Activated CD4-positive, alpha-beta T cell treated with anti-CD3 and anti-CD28 coated beads for 4 hours (primary cell): ENCODE measurements at regions not wholly inside any gene's neighbourhood (a gene's known extent, or its start where the extent isn't known, plus 50 kb on each side); places are given as distances from the start of the nearest gene placed in this dataset.

Experiments
- DNase-seq, 2 donors: peaks; one replicate each; pipeline ENCODE4 v3.0.0-alpha.2; 2020

- DNase-seq = no peak
Observed at GRCh38 chr2:240227538-240228428, 87.3 kb upstream of the OTOS start.

GRCh38 chr2:240229005-240229404 is 88.5 kb upstream of the OTOS start:
- DNase-seq = no peak

DNA sequence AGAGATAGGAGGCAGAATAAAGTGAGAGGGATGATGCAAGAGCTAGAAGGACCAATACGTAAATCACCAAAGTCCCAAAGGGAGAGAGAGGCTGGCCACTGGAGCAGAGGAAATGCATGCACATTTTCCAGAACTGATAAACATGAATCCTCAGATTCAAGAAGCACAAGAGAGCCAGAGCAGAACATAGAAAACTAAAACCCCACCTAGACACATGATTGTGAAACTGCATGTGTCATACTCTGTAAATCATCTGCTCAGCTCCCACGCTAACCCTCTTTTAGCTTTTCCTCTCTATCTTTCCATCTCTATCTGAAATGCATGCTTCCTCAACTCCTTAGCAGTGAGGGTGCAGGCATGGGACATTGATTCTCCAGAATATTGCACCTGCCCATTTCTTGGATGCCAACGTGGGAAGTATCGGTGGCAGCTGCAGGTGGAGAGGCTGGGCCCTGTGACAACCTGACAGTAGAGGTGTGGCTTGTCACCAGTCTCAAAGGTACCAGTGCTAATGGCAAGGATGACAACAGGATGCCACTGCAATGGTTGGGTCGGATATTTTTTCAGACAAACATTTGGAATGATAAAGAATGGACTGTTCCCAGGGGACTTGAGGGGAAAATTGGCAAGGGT is 89.3 kb upstream of the OTOS start:
- DNase-seq = no peak

DNA sequence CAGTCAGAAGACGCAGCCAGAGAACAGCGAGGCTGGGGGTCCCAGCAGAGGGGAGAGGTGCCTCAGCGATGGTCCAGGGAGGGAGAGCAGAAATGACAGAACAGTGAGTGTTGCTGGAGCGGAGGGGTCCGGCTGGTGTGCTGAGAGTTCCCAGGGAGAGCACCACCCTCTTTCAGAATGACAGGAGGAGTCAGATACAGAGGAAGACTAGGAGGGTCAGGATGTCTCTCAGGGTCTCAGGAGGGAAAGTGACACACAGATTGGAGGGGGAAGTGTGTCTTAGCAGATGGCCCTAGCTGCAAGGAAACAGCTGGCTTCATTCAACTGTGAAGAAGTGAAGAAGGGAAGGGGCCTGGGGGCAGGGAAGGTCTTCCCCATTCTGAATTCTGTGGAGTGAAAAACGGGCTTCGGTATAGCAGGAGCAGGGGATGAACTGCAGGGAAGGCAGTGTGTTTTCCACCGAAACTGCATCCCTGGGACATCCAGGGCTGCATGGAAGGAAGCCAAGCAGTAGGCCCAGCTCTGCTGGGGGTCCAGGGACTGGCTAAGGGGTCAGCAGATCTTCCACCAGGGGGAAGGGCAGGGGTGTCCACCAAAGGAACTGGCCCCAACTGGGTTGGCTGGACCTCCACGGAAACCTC is 90.0 kb upstream of the OTOS start:
- no peak for DNase-seq

GRCh38 chr2:240231838-240232244 is 91.4 kb upstream of the OTOS start:
- no peak for DNase-seq

DNA sequence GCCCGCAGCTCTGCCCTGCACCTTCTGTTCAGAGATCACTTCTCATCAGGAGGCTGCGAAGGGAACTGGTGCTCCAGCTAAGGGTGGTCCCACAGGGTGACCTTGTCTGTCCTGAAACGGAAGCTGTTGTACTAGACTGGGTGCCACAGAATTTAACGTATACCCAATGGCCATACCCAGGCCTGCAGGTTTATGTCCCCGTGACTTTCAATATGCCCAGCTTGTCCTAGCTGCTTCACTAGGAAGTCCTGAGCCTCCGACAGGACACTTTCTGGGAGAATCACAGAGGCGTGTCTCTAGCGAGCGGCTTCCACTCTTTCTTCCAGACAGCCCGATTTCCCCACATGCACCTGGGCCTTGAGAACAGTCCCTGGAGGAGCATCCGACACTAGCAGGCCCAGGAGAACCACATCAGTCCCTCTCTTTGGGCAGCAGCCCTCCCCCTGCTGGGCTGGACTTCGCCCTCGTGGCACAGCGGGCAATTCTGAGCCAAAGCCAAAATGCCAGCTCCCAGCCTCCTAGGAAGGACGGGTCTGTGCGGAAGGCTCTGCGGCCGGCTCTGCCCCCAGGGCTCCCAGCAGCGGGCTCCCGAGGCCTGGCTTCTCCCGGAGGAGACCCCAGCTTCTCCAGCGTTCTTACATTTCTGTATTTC is 91.9 kb upstream of the OTOS start:
- no peak for DNase-seq

GRCh38 chr2:240232961-240233884 is 92.8 kb upstream of the OTOS start:
- peak; percentile 64 to 66 for DNase-seq

GRCh38 chr2:240233885-240234502 is 93.5 kb upstream of the OTOS start:
- DNase-seq = no peak

- no peak for DNase-seq
Observed at GRCh38 chr2:240234503-240234951, 94.1 kb upstream of the OTOS start.

- no peak for DNase-seq
Observed at GRCh38 chr2:240235149-240235803, 94.8 kb upstream of the OTOS start.

DNA sequence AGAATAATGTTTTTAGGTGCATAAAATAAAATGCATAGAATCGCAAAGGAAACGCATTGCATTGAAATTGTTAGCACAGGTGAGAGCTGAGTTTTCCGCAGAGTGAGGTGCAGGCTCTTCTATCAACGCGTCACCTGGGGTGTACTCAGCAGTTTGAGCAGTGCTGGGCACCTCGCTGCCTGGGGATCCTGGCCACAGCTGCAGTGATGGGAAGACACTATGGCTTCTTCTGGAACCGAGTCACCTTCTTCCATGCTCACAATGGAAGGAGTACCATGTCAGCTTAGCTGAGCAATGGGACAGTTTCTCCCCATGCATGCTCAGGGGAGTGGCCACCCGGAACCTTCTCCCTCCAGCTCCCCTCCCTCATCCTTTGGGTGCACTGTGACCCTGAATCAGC is 95.4 kb upstream of the OTOS start:
- DNase-seq = no peak

DNA sequence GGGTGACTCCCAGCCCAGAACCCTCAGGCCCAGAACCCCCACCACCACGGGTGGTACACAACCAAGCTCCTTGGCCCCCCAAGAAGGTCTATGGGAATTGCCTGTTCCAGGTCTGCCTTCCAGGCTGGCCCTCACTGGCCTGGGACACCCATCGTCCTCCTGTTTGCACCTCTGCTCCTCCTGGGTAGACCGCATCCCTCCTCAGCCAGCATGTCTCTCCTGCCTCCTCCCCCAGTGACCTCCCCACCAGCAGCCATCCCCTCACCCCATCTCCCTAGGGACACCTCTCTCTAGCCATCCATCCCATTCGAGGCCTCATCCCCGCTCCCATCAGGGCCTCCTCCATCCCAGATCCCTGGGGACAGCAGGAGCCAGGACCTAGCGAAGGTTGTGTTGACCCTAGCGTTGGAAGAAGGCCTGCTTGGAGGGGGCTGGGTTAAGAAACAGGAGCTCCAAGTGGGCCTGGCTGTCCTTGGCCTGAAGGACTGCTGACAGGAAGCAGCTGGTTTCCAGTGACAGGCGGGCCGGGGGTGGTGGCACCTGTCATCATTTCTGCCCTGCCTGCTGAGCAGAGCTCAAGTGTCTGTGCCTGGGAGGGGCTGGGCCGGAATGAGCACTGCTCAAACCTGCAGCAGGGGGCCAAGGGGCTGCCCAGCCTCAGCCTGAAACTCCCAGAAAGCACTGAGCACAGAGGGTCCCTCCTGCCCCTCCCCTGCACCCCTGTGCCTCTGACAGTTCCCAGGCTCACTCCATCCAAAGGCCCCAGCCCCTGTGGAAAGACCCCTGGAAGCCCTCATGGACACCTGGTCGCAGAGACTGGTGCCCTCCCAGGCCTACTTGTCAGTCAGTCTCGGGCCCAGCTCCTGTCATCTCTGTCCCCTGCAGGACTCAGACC is 96.0 kb upstream of the OTOS start:
- DNase-seq = no peak

DNA sequence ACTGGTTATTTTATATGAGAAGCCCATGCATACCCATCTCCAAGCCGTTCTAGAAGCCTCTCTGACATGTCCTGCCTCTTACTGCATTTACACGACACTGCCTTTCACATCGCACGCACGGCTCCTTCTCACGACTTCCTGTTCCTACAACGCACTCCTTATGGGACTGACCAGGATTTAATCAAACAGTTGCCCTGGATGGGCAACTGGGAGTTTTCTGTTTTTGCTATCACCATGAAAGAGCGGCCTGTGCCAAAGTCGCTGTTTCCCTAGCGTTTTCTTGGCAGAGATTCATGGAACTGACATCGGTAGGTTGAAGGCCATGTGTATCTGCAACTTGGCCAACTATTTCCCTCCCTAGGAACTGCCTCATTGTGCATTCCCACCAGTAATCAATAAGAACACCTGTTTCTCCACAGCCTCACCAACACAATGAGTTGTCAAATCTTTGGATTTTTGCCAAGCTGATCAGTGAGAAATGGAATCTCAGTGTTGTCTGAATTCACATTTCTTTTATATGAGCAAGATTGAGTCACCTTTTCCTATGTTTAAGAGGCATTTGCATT is 97.2 kb upstream of the OTOS start:
- no peak for DNase-seq

GRCh38 chr2:240238201-240238600 is 97.7 kb upstream of the OTOS start:
- no peak for DNase-seq

DNA sequence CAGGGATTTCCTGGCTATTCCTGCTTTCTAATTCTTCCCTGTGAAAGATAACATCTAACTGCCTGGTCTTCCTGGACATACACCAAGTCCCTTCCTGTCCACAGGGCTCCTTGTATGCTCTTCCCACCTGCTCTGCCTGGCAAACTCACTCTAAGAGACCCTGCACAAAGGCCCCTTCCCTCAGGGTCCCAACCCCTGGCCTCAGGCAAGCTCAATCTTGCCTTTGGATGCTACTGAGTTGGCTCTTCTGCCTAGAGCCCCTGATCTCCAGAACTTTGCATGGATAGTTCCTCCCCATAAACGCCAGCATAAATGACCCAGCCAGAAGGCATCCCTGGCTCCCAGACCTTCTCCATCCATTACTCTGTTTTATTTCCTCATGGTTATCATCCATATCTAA is 98.3 kb upstream of the OTOS start:
- DNase-seq = no peak

DNA sequence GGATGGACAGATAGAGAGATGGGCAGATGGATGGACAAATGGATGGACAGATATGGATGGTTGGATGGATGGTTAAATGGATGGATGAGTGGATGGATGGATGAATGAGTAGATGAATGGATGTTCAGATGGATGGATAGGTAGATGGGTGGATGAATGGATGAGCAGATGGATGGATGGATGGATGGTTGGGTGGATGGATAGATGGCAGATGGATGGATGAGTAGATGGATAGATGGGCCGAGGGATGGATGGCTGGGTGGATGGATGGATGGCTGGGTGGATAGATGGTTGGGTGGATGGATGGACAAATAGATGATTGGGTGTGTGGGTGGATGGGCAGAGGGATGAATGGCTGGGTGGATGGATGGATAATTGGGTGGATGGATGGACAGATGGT is 98.9 kb upstream of the OTOS start:
- DNase-seq = no peak

GRCh38 chr2:240240017-240240734 is 99.7 kb upstream of the OTOS start:
- no peak for DNase-seq

DNA sequence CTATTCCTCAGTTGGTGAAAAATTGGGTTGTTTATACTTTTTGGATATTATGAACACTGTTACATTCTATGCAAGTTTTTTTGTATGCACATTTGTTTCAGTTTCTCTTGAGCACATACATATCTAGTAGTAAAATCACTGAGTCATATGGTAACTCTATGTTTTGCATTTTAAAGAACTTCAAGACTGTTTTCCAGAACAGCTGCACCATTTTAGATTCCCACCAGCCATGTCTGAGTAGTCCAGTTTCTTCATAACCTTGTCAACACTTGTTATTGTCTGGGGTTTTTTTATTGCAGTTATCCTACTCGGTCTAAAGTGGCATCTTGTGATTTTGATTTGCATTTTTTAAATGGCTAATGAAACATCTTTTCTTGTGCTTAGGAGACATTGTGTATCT is 100.3 kb upstream of the OTOS start:
- no peak for DNase-seq

- DNase-seq = no peak
Observed at GRCh38 chr2:240241572-240241971, 101.1 kb upstream of the OTOS start.
